Pancreas (tissue), 10 donors: ENCODE measurements at regions not wholly inside any gene's neighbourhood (a gene's known extent, or its start where the extent isn't known, plus 50 kb on each side); places are given as distances from the start of the nearest gene placed in this dataset.

ENCODE experiments used
- ATAC-seq, 4 donors: fragments of 200-7000 bp; cut with Tn5 transposase; one replicate each; pipeline versions ENCODE4 v1.8.0 to v1.9.1; 2020; ENCODE audit warnings: mild to moderate bottlenecking in 4 of 4, moderate library complexity in 4 of 4
- DNase-seq, 6 donors: peaks; one replicate each; pipeline ENCODE4 v3.0.0-alpha.2; 2020
- FAIRE-seq: peaks from 2 replicates; lab custom pipeline; 2012; peaks lifted over from hg19 to GRCh38; lab: Jason Lieb, UNC
- H3K27ac ChIP-seq, 4 donors: fragments of 200-600 bp; sonication (generic); 1 replicate in 3 of 4; 2 replicates in 1 of 4; pipeline versions ENCODE4 v1.5.0 to v1.8.0; 2020
- H3K27me3 ChIP-seq, 4 donors: fragments of 200-600 bp; one replicate each; pipeline ENCODE4 v1.8.0; 2021
- H3K36me3 ChIP-seq, 3 donors: fragments of 200-600 bp; sonication (generic) in 1 of 3; one replicate each; pipeline versions ENCODE4 v1.5.0 to v1.8.0; 2020 to 2021
- H3K4me1 ChIP-seq, 3 donors: fragments of 200-600 bp; one replicate each; pipeline ENCODE4 v1.8.0; 2021
- H3K4me3 ChIP-seq, 4 donors: fragments of 200-600 bp; sonication (generic) in 2 of 4; one replicate each; pipeline versions ENCODE4 v1.5.0 to v1.8.0; 2020 to 2021
- H3K9me3 ChIP-seq, 4 donors: fragments of 200-600 bp; one replicate each; pipeline ENCODE4 v1.8.0; 2021
- WGBS, 2 donors: extraction: QIAGEN DNeasy Blood & Tissue Kit; methylation state at CpG; one replicate each; pipeline ENCODE4 v1.1.7; 2013; 5-methylcytosine and 5-hydroxymethylcytosine counted together
- intact Hi-C, 3 donors: fragments of 100-400 bp; cut with DNase I; formaldehyde crosslinking; loops; one replicate each; pipeline versions ENCODE4 v1.11.1 to v1.14.2; 2022
- TF ChIP-seq, protein P1 (sequence below), 4 donors: fragments of 200-600 bp; sonication (generic) in 3 of 4; IDR thresholded peaks; one replicate each; pipeline versions ENCODE4 v1.5.0 to v1.8.0; 2021; ENCODE audit warnings: antibody characterized with exemption in 4 of 4
- donor health status: healthy with polysubstance abuse.
- donor health status: DM: no; HTN: no; CAD: no; lungs with moderate emphysema.
- donor health status: DM: no; HTN: no; CAD: no.
- donor health status: control.
- donor health status: control.
- donor health status: Bipolar disorder and iron deficiency.
- donor health status: DM: yes; HTN: yes; CAD: no.
- donor health status: DM: no; HTN: no; CAD: no.
- donor health status: DM: no; HTN: no; CAD: no.
- donor health status: DM: yes; HTN: yes; CAD: no.

GRCh38 chr12:61629702-61630101, 630.5 kb upstream of the USP15 start:
- intact Hi-C loops: no loop called here
- no peaks in the 10 kb centered on the region for H3K36me3 ChIP-seq
- TF ChIP-seq, protein P1, sequence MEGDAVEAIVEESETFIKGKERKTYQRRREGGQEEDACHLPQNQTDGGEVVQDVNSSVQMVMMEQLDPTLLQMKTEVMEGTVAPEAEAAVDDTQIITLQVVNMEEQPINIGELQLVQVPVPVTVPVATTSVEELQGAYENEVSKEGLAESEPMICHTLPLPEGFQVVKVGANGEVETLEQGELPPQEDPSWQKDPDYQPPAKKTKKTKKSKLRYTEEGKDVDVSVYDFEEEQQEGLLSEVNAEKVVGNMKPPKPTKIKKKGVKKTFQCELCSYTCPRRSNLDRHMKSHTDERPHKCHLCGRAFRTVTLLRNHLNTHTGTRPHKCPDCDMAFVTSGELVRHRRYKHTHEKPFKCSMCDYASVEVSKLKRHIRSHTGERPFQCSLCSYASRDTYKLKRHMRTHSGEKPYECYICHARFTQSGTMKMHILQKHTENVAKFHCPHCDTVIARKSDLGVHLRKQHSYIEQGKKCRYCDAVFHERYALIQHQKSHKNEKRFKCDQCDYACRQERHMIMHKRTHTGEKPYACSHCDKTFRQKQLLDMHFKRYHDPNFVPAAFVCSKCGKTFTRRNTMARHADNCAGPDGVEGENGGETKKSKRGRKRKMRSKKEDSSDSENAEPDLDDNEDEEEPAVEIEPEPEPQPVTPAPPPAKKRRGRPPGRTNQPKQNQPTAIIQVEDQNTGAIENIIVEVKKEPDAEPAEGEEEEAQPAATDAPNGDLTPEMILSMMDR (IDR thresholded peaks at IDR 0.05): no peak
- H3K9me3 ChIP-seq: no peaks in the 10 kb centered on the region
- no peaks in the 10 kb centered on the region for H3K4me1 ChIP-seq
- DNase-seq: no peak
- H3K4me3 ChIP-seq: no peak overlapping the region
- no peaks in the 10 kb centered on the region for H3K27me3 ChIP-seq
- no peak for ATAC-seq
- no peak overlapping the region for H3K27ac ChIP-seq
- 64 to 72% methylated on average over 2 of the region's 2 CpGs for WGBS, 2 donors
- FAIRE-seq: no peak

DNA sequence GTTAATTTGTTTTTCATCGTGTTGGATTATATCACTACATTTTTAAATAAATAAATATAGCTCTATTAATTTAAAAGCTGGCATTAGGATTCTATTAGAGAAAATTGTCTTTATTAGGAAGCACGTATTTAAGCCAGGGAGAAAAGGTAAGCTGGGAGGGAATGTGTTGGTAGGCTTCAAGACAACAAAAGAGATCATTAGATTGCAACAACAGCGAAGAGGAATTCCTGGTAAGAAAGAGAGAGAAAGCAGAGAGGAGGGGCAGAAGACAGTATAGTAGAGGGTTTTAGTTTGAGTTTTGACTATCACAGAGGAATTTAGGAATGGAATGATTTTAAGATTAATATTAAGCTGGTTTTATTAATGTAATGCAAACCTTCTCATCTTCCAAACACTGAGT, 613.6 kb upstream of the USP15 start:
- no peak for DNase-seq
- intact Hi-C loops: no loop called here
- 75 to 78% methylated on average over 3 of the region's 3 CpGs for WGBS, 2 donors

DNA sequence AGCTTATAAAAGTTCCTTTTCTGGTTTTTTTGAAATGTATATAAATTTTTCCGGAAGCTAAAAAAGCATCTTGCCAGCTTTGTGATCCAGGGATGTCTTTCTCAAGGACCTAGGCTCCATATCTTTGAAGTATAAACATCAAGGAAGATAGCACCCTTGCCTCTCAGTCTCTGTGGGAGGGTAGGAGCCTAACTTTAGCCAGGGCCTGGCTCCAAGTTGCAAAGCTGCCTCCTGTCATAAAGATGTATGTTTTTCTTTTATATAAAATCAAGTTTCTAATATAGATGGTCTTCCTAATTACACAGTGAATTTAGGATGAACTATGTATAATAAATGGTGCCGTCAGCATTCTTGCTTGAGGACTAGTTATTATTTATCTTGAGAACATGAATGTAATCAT, 612.6 kb upstream of the USP15 start:
- H3K4me1 ChIP-seq: no peaks in the 10 kb centered on the region
- H3K27ac ChIP-seq: no peak overlapping the region
- TF ChIP-seq, protein P1 (IDR thresholded peaks at IDR 0.05): no peak
- no peaks in the 10 kb centered on the region for H3K9me3 ChIP-seq
- no peaks in the 10 kb centered on the region for H3K36me3 ChIP-seq
- intact Hi-C loops: no loop called here
- FAIRE-seq: no peak
- DNase-seq: no peak
- no peaks in the 10 kb centered on the region for H3K27me3 ChIP-seq
- no peak overlapping the region for H3K4me3 ChIP-seq
- 56 to 67% methylated on average over 2 of the region's 2 CpGs for WGBS, 2 donors
- ATAC-seq: no peak

More for the DNA sequence above, 613.6 kb upstream of the USP15 start:
- no peak for ATAC-seq
- H3K36me3 ChIP-seq: no peaks in the 10 kb centered on the region
- no peak overlapping the region for H3K4me3 ChIP-seq
- no peak overlapping the region for H3K27ac ChIP-seq
- no peaks in the 10 kb centered on the region for H3K27me3 ChIP-seq
- no peaks in the 10 kb centered on the region for H3K4me1 ChIP-seq
- TF ChIP-seq, protein P1 (IDR thresholded peaks at IDR 0.05): no peak
- H3K9me3 ChIP-seq: no peaks in the 10 kb centered on the region
- FAIRE-seq: no peak

DNA sequence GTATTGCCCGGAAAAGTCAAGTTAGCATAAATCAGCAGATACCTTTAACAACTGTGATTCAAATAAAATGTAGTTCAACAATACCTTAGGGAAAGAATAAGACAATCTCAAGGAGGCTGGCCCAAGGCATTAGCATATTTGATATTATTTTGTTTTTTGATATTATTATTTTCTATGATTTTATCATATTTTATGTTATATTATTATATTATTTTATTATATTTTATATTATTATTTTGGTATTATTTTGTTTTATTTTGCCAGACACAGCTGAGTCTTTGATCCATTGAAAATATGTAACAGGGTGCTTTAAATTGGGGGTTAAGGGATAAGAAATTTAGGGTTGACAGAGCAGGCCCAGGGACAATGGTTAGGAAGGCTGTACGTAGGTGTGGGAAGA, 607.9 kb upstream of the USP15 start:
- TF ChIP-seq, protein P1 (IDR thresholded peaks at IDR 0.05): no peak
- Histone ChIP-seq H3K4me1 (no peaks in the 10 kb centered on the region), H3K27me3 (no peaks in the 10 kb centered on the region), H3K4me3 (no peak overlapping the region), H3K9me3 (no peaks in the 10 kb centered on the region), H3K27ac (no peak overlapping the region), H3K36me3 (no peaks in the 10 kb centered on the region)
- ATAC-seq (no peak), FAIRE-seq (no peak), DNase-seq (no peak)
- WGBS, 2 donors: 90 to 92% methylated on average over 2 of the region's 2 CpGs
- intact Hi-C loops: no loop called here

DNA sequence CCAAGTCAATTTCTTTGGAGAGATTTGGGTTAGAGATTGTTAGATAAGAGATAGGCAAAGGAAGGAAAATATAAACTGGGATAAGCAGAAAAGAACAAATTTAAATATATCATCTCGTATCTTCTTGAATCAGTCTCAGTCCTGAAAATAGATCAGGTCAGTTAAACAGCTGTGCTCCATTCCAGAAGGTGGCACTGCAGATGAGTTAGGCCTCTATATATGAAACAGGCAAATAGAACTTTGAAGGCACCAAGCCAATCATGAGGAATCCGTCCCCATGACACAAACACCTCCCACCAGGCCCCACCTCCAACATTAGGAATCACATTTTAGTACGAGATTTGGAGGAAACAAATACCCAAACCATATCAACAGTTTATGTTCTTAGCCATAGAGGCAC, 605.5 kb upstream of the USP15 start:
- ATAC-seq (no peak), FAIRE-seq (no peak), DNase-seq (no peak)
- intact Hi-C loops: no loop called here
- Histone ChIP-seq H3K36me3 (no peaks in the 10 kb centered on the region), H3K4me3 (no peak overlapping the region), H3K27me3 (no peaks in the 10 kb centered on the region), H3K9me3 (no peaks in the 10 kb centered on the region), H3K4me1 (no peaks in the 10 kb centered on the region), H3K27ac (no peak overlapping the region)
- TF ChIP-seq, protein P1 (IDR thresholded peaks at IDR 0.05): no peak
- WGBS, 2 donors: 48% methylated on average over 3 of the region's 3 CpGs
